Glutamatergic neuron (in vitro differentiated cells): ENCODE measurements at regions not wholly inside any gene's neighbourhood (a gene's known extent, or its start where the extent isn't known, plus 50 kb on each side); places are given as distances from the start of the nearest gene placed in this dataset.

Experiments used
- DNase-seq: peaks from one replicate; pipeline ENCODE4 v3.0.0; 2022
- H3K27ac Mint-ChIP-seq: one replicate; pipeline ENCODE4 v1.8.0; 2020; ENCODE audit warnings: mild to moderate bottlenecking, mixed read lengths, inconsistent platforms; ENCODE audit not compliant: unreplicated experiment
- H3K27me3 Mint-ChIP-seq: one replicate; pipeline ENCODE4 v1.8.0; 2020; ENCODE audit warnings: mild to moderate bottlenecking, moderate library complexity, mixed read lengths, inconsistent platforms; ENCODE audit not compliant: unreplicated experiment
- H3K36me3 Mint-ChIP-seq: one replicate; pipeline ENCODE4 v1.8.0; 2020; ENCODE audit warnings: mild to moderate bottlenecking, mixed read lengths, inconsistent platforms; ENCODE audit not compliant: unreplicated experiment
- H3K4me1 Mint-ChIP-seq: one replicate; pipeline ENCODE4 v1.8.0; 2020; ENCODE audit warnings: mild to moderate bottlenecking, low read depth, mixed read lengths, inconsistent platforms; ENCODE audit not compliant: unreplicated experiment
- H3K4me3 Mint-ChIP-seq: one replicate; pipeline ENCODE4 v1.8.0; 2020; ENCODE audit warnings: mild to moderate bottlenecking, mixed read lengths, inconsistent platforms; ENCODE audit not compliant: unreplicated experiment
- H3K9me3 Mint-ChIP-seq: one replicate; pipeline ENCODE4 v1.8.0; 2020; ENCODE audit warnings: mild to moderate bottlenecking, moderate library complexity, mixed read lengths, inconsistent platforms; ENCODE audit not compliant: unreplicated experiment
- TF ChIP-seq, protein P1 (sequence below): fragments of 200-600 bp; sonication (generic); IDR thresholded peaks from one replicate; pipeline ENCODE4 v1.5.0; 2021; ENCODE audit not compliant: partially characterized antibody, unreplicated experiment

DNA sequence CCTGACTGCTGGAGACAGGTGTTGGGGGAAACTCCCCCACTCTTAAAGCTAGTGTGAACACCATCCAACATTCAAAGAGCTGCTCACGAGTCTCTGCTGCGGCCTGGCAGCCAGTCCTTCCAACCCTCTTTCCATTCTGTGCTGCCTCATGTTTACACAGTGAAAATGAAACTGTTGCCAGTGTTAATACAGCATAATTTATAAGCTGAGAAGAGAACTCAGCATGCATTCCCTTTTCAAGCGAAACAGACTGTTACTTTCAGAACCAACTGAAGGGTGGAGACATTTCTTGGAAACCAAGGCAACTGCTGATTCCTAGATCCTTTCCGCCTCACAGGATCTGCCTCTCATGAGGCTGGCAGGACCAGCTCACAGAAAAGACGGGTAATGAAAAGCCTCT, 533.8 kb upstream of the ID4 start:
- Mint-ChIP-seq H3K4me1 (peaks cover 39% of the 10 kb centered on the region), H3K36me3 (peaks cover 3% of the 10 kb centered on the region), H3K9me3 (peaks cover 13% of the 10 kb centered on the region), H3K27me3 (peaks cover 2% of the 10 kb centered on the region), H3K27ac (no peak overlapping the region), H3K4me3 (no peak overlapping the region)
- DNase-seq, result no peak
- TF ChIP-seq, protein P1, sequence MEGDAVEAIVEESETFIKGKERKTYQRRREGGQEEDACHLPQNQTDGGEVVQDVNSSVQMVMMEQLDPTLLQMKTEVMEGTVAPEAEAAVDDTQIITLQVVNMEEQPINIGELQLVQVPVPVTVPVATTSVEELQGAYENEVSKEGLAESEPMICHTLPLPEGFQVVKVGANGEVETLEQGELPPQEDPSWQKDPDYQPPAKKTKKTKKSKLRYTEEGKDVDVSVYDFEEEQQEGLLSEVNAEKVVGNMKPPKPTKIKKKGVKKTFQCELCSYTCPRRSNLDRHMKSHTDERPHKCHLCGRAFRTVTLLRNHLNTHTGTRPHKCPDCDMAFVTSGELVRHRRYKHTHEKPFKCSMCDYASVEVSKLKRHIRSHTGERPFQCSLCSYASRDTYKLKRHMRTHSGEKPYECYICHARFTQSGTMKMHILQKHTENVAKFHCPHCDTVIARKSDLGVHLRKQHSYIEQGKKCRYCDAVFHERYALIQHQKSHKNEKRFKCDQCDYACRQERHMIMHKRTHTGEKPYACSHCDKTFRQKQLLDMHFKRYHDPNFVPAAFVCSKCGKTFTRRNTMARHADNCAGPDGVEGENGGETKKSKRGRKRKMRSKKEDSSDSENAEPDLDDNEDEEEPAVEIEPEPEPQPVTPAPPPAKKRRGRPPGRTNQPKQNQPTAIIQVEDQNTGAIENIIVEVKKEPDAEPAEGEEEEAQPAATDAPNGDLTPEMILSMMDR, result no peak

DNA sequence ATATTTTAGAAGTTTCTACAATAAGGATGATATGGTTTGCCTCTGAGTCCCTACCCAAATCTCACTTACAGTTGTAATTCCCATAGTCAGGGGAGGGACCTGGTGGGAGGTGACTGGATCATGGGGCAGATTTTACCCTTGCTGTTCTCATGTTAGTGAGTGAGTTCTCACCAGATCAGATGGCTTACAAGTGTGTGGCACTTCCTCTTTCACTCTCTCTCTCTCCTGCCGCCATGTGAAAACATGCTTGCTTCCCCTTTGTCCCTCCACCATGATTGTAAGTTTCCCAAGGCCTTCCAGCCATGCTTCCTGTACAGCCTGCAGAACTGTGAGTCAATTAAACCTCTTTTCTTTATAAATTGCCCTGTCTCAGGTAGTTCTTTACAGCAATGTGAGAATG, 527.5 kb upstream of the ID4 start:
- no peaks in the 10 kb centered on the region for H3K27me3 Mint-ChIP-seq
- peaks cover 4% of the 10 kb centered on the region for H3K9me3 Mint-ChIP-seq
- TF ChIP-seq, protein P1, result no peak
- peaks cover 15% of the 10 kb centered on the region for H3K4me1 Mint-ChIP-seq
- no peak overlapping the region for H3K4me3 Mint-ChIP-seq
- DNase-seq, result no peak
- H3K36me3 Mint-ChIP-seq, result no peaks in the 10 kb centered on the region
- H3K27ac Mint-ChIP-seq, result no peak overlapping the region

DNA sequence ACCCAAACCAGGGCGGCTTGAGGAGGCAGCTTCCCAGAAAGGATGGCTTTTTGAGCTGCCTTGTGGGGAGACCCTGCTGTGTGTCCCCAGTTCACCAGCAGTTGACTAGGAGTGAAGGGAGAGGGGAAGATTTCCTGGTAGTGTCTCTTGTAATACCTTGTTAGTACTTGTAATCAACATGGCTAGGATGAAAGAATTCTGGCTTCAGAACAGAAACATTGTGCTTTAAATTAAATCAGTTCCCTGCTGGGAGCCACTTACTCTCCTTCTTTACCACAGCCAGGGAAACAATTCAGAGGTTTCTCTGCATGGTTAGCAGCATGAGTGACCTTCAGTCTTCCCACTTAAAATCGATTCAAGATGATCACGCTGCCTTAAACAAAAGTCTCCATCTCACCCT, 525.4 kb upstream of the ID4 start:
- Mint-ChIP-seq H3K27me3 (peaks cover 3% of the 10 kb centered on the region), H3K4me3 (peak overlapping the region; percentile 80), H3K36me3 (no peaks in the 10 kb centered on the region), H3K27ac (peak overlapping the region; percentile 98), H3K9me3 (peaks cover 4% of the 10 kb centered on the region), H3K4me1 (peaks cover 9% of the 10 kb centered on the region)
- DNase-seq, result no peak
- TF ChIP-seq, protein P1, result no peak

DNA sequence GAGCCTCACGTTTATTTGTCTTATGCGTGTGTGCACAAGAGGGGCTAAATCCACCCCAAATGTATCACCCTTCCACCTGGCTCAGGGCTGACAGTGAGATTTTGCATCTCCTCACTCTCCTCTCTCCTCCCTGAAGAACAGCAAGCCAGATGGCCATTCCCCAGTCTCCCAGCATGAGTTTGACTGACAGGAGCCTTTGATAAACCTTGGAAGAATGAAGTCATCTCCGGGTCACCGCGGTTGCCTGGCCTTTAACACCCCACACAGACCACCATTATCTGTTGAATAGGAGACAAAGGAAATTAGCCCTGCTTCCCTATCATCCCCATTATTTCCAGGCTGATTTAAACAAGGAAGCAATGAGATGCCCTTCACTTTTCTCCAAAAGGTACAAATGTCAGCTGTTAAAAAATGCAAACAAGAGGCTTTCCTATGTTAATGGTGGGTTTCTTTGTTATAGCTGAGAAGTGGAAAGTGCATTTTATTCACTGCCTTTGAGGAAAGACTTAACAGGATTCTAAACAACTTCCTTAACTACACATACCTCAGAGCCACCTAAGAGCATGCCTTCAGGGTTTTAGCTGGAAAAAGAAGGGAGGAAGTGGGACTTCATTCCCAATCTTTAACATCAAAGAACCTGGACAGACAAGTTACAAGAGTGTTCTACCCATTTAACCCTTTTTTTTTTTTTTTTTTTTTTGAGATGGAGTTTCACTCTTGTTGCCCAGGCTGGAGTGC, 524.8 kb upstream of the ID4 start:
- peak overlapping the region; percentile 80 for H3K4me3 Mint-ChIP-seq
- TF ChIP-seq, protein P1, result no peak
- H3K4me1 Mint-ChIP-seq, result peaks cover 9% of the 10 kb centered on the region
- peaks cover 3% of the 10 kb centered on the region for H3K27me3 Mint-ChIP-seq
- peak; percentile 34 for DNase-seq
- H3K27ac Mint-ChIP-seq, result peak overlapping the region; percentile 98
- H3K36me3 Mint-ChIP-seq, result no peaks in the 10 kb centered on the region
- H3K9me3 Mint-ChIP-seq, result peaks cover 4% of the 10 kb centered on the region

DNA sequence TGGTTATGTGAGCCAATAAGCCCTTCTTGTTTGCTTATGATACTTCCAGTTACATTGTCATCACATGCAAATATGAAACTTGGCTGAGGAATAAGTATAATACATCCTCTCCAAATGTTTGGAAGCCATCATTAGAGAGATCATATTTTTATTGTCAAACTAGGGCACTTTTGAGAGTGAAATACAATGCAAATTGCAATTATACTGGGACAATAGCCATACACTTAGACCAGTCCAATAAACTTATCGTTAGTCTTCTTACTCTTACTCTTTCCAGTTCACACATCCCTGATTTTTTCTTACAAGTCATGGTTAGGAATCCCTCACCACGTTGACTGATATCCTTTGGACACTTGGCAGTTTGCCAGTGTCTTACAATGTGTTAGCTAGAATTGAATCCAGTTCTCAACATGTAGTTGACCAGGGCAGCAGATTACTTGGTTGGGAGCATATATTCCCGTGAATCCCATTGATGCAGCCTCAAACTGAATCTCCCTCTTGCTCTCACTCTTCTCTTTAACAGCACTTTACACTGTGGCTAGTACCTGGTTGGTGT, 519.7 kb upstream of the ID4 start:
- Mint-ChIP-seq H3K9me3 (no peaks in the 10 kb centered on the region), H3K27me3 (peaks cover 3% of the 10 kb centered on the region), H3K4me1 (peaks cover 2% of the 10 kb centered on the region), H3K4me3 (no peak overlapping the region), H3K27ac (no peak overlapping the region), H3K36me3 (no peaks in the 10 kb centered on the region)
- TF ChIP-seq, protein P1, result no peak
- DNase-seq, result no peak
